GM18498 (cell line): ENCODE measurements at regions not wholly inside any gene's neighbourhood (a gene's known extent, or its start where the extent isn't known, plus 50 kb on each side); places are given as distances from the start of the nearest gene placed in this dataset.
"Not testable (repeated sequence)": the region's sequence is repeated elsewhere in the genome, so short reads cannot be mapped to it uniquely, and the experiment has no call there.

Experiments used
- ATAC-seq: cut with Tn5 transposase; IDR thresholded peaks from one replicate; pipeline ENCODE4 v1.9.1; 2021; ENCODE audit warnings: mild to moderate bottlenecking, moderate library complexity; ENCODE audit not compliant: unreplicated experiment

- ATAC-seq: no peak
Measured at GRCh38 chr13:89393758-89394304, 1722.7 kb downstream of the SLITRK5 start.

- ATAC-seq: no peak
Measured at GRCh38 chr13:89401264-89401675, 1730.1 kb downstream of the SLITRK5 start.

- no peak for ATAC-seq
Measured at GRCh38 chr13:89402211-89402610, 1731.0 kb downstream of the SLITRK5 start.

GRCh38 chr13:89406096-89406495 lies 1734.9 kb downstream of the SLITRK5 start:
- not testable (repeated sequence) for ATAC-seq

GRCh38 chr13:89407357-89407756 lies 1736.2 kb downstream of the SLITRK5 start:
- ATAC-seq: no peak

GRCh38 chr13:89432997-89433396 lies 1761.8 kb downstream of the SLITRK5 start:
- ATAC-seq: no peak

GRCh38 chr13:89434624-89435023 lies 1763.5 kb downstream of the SLITRK5 start:
- not testable (repeated sequence) for ATAC-seq

- ATAC-seq: no peak
Measured at GRCh38 chr13:89454681-89455080, 1783.5 kb downstream of the SLITRK5 start.

- no peak for ATAC-seq
Measured at GRCh38 chr13:89455225-89455624, 1784.1 kb downstream of the SLITRK5 start.

- no peak for ATAC-seq
Measured at GRCh38 chr13:89455741-89456140, 1784.6 kb downstream of the SLITRK5 start.

GRCh38 chr13:89457977-89458376 lies 1786.8 kb downstream of the SLITRK5 start:
- no peak for ATAC-seq

- no peak for ATAC-seq
Measured at GRCh38 chr13:89458456-89458855, 1787.3 kb downstream of the SLITRK5 start.

- ATAC-seq: not testable (repeated sequence)
Measured at GRCh38 chr13:89460895-89461294, 1789.7 kb downstream of the SLITRK5 start.

- ATAC-seq: peak; percentile 61
Measured at GRCh38 chr13:89465366-89465765, 1794.2 kb downstream of the SLITRK5 start.

GRCh38 chr13:89468081-89468480 lies 1796.9 kb downstream of the SLITRK5 start:
- ATAC-seq: no peak

- ATAC-seq: no peak
Measured at GRCh38 chr13:89470901-89471300, 1799.7 kb downstream of the SLITRK5 start.

- ATAC-seq: no peak
Measured at GRCh38 chr13:89474432-89474831, 1803.3 kb downstream of the SLITRK5 start.

GRCh38 chr13:89486065-89486464 lies 1814.9 kb downstream of the SLITRK5 start:
- ATAC-seq: no peak

- no peak for ATAC-seq
Measured at GRCh38 chr13:89486709-89487108, 1815.5 kb downstream of the SLITRK5 start.

- ATAC-seq: no peak
Measured at GRCh38 chr13:89490661-89491060, 1819.5 kb downstream of the SLITRK5 start.

GRCh38 chr13:89496478-89496877 lies 1825.3 kb downstream of the SLITRK5 start:
- ATAC-seq: no peak

- ATAC-seq: no peak
Measured at GRCh38 chr13:89497658-89498057, 1826.5 kb downstream of the SLITRK5 start.

- no peak for ATAC-seq
Measured at GRCh38 chr13:89502286-89502685, 1831.1 kb downstream of the SLITRK5 start.
